Keratinocyte (primary cell): ENCODE measurements at regions not wholly inside any gene's neighbourhood (a gene's known extent, or its start where the extent isn't known, plus 50 kb on each side); places are given as distances from the start of the nearest gene placed in this dataset.

Source experiments
- CTCF ChIP-seq, 3 experiments: IDR thresholded peaks in 1 of 3; conservative IDR thresholded peaks in 1 of 3; optimal IDR thresholded peaks in 1 of 3; 2 replicates in 2 of 3; 3 replicates in 1 of 3; pipeline versions ENCODE3 to v1.5.1; 2011; ENCODE audit warnings: low read length in 3 of 3, mild to moderate bottlenecking in 3 of 3, moderate library complexity in 2 of 3, control low read depth in 1 of 3, inconsistent platforms in 1 of 3; ENCODE audit not compliant: insufficient read depth in 2 of 3; ENCODE audit errors: extremely low read depth in 1 of 3
- EZH2 ChIP-seq: IDR thresholded peaks from one replicate; pipeline ENCODE4 v1.6.1; 2012; ENCODE audit warnings: inconsistent platforms, mild to moderate bottlenecking, low read length, moderate library complexity

DNA sequence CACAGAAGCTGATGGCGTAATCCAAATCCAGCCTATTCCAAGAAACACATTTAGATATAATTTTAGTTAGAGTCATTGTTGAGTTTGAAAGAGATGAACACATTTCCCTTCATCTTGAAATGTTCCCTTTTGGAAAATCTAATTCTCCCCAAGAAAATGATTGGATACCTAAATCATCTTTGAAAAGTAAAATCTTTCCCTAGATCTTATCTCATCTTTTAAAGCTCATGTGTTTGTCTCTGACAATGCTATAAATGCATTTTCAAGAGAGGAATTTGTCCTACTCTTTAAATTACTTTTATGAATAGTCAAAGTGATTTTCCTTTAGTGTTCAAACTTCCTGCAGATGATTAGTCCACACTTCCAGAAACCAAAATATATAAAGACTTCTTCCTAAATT is 82.6 kb upstream of the CNTN6 start:
- no peak for TF ChIP-seq CTCF (optimal IDR thresholded peaks at IDR 0.05 in 1 of 3, IDR thresholded peaks at IDR 0.05 in 1 of 3, conservative IDR thresholded peaks at IDR 0.05 in 1 of 3; ENCODE audit: extremely low read depth in 1 of 3, insufficient read depth in 2 of 3, low read length in 3 of 3)
- no peak for TF ChIP-seq EZH2
